ENCODE measurements at regions not wholly inside any gene's neighbourhood (a gene's known extent, or its start where the extent isn't known, plus 50 kb on each side); places are given as distances from the start of the nearest gene placed in this dataset.

DNA sequence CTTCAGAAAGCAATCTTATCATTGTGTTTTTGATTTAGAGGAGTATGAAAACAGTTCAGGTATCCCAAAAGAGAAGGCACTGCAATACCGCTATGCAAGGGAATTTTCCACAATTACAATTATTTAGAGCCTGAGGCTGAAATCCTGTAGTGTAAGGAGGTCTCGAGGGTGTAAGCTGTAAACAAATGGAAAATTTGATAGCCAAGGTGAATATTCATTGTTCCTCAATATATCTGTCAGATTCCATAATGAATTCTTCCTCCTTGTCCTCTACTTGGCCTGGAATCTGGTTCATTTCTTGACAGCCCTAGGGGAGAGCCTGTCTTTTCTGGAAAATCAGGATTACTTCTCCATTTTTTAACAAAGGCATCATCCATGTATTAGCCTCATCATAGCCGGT lies 63.1 kb upstream of the SMARCA2 start:
- DNase-seq (ENCODE audit: low read depth), result no peak
- TF ChIP-seq CTCF (IDR thresholded peaks at IDR 0.05; ENCODE audit: low read depth, low read length, missing control alignments), result no peak
- no peak overlapping the region for H3K4me3 ChIP-seq (ENCODE audit: low read depth, low read length)

- DNase-seq (ENCODE audit: low read depth), result no peak
These were observed 60.9 kb upstream of the SMARCA2 start for GRCh38 chr9:1954238-1954637.

GRCh38 chr9:1956958-1957357 lies 58.2 kb upstream of the SMARCA2 start:
- DNase-seq (ENCODE audit: low read depth), result no peak
- TF ChIP-seq CTCF (IDR thresholded peaks at IDR 0.05; ENCODE audit: low read depth, low read length, missing control alignments), result no peak
- H3K4me3 ChIP-seq (ENCODE audit: low read depth, low read length), result no peak overlapping the region

More at GRCh38 chr9:1954238-1954637, 60.9 kb upstream of the SMARCA2 start:
- TF ChIP-seq CTCF (IDR thresholded peaks at IDR 0.05; ENCODE audit: low read depth, low read length, missing control alignments), result no peak
- H3K4me3 ChIP-seq (ENCODE audit: low read depth, low read length), result no peak overlapping the region

DNA sequence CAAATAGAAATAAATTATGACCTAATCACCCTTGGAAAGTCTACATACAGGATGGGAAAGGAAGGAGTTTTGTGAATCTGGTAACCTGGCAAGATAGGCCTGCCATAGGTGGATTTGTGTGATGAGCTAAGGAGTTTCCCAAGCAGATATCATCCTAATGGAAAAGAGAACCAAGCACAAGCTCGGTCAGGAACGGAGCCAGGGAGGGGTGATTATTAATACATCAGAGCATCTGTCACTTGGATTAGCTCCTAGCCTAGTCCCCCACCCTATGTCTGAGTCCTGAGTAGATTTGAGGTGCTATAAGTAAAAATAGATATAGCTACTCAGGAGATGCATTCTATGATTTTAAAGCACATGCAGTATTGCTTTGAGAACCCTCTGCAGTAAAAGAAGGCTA lies 57.3 kb upstream of the SMARCA2 start:
- no peak for DNase-seq (ENCODE audit: low read depth)
- no peak for TF ChIP-seq CTCF (IDR thresholded peaks at IDR 0.05; ENCODE audit: low read depth, low read length, missing control alignments)
- no peak overlapping the region for H3K4me3 ChIP-seq (ENCODE audit: low read depth, low read length)

GRCh38 chr9:1959371-1959770 lies 55.8 kb upstream of the SMARCA2 start:
- H3K4me3 ChIP-seq (ENCODE audit: low read depth, low read length), result no peak overlapping the region
- no peak for TF ChIP-seq CTCF (IDR thresholded peaks at IDR 0.05; ENCODE audit: low read depth, low read length, missing control alignments)
- no peak for DNase-seq (ENCODE audit: low read depth)

GRCh38 chr9:1960342-1961042 lies 54.7 kb upstream of the SMARCA2 start:
- no peak overlapping the region for H3K4me3 ChIP-seq (ENCODE audit: low read depth, low read length)
- DNase-seq (ENCODE audit: low read depth), result no peak
- no peak for TF ChIP-seq CTCF (IDR thresholded peaks at IDR 0.05; ENCODE audit: low read depth, low read length, missing control alignments)

- TF ChIP-seq CTCF (IDR thresholded peaks at IDR 0.05; ENCODE audit: low read depth, low read length, missing control alignments), result no peak
- no peak overlapping the region for H3K4me3 ChIP-seq (ENCODE audit: low read depth, low read length)
- DNase-seq (ENCODE audit: low read depth), result no peak
These were observed 53.0 kb upstream of the SMARCA2 start for GRCh38 chr9:1962122-1962521.

All from GM12864 (cell line).